Activated CD4-positive, alpha-beta T cell treated with anti-CD3 and anti-CD28 coated beads, Interleukin-2, amount 50 U/mL, for 24 hours (primary cell): ENCODE measurements at regions not wholly inside any gene's neighbourhood (a gene's known extent, or its start where the extent isn't known, plus 50 kb on each side); places are given as distances from the start of the nearest gene placed in this dataset.

Experiments used
- DNase-seq, 2 donors: peaks; one replicate each; pipeline ENCODE4 v3.0.0-alpha.2; 2020; ENCODE audit warnings: low read depth in 1 of 2, low spot score in 1 of 2

DNA sequence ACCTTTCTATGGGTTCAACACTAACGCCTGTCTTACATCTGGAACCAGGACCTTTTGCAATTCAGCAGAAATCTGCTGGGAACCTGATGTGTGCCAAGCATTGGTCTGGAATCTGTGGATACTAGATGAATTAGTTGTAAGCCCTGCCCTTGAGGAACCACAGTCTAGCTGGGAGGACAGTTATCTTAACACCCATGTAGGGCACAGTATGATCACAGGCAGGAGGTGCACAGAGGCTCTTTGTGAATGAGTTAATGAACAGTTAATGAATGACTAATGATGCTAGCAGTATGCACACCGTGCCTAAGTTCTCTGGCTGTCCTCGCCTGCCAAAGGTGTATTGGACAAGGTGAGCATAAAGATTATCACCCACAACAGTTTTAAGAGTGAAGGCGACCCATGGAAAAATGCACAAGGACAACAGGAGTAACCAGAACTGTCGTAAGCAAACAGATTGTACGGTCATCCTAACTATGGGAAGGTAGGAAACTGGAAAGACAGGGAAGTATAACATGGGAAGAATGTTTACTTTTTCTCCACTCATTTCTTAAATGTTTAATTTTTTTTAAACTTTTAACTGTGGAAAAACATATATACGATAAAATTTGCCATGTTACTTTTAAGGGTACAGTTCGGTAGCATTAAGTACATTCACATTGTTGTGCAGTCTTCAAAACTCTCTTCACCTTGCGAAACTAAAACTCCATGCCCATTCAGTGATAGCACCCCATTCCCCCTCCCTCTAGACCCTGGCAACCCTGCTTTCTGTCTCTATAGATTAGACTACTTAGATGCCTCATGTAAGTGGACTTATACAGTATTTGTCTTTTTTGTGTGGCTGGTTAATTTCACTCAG is 139.9 kb downstream of the CXCL12 start:
- no peak for DNase-seq

DNA sequence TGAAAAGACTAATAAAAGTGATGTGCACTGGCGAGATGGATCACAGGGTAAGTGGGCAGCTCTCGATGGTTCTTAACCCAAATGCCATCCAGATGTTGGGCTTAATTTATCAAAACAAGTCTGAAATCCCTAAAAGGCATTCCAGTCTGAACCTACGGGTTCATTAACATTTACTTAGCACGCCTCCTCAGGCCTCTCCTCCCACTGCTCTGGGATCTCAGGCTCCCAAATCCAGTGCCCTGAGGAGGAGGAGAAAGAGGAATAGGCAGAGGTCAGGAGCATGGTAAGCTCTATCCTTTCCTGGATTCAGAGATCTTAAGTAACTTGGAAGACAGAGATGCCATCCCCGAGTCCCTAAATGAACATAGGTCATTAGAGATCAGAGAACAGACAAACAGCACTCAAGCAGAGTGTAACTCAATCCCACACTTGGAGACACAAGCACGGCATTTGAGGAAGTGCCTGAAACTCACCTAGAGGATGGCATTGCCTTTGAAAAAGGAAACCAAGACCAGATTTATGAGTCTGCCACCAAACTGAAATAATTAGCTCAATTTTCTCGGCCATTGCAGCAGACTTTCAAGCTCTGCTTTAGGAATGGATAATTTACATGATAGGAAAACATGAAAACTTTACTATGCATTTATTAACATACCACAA is 140.9 kb downstream of the CXCL12 start:
- DNase-seq, result no peak

DNA sequence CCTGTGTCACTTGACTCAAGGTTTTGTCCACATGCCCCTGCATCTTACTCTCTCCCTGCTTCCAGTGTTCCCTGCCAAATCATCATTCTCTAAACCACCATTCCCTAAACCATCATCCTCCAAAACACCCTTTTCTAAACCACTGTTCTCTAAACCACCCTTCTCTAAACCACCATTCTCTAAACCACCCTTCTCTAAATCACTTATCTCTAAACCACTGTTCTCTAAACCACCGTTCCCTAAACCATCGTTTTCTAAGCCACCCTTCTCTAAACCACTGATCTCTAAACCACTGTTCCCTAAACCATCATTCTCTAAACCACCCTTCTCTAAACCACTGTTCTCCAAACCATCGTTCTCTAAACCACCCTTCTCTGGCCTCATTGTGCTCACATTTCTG is 142.1 kb downstream of the CXCL12 start:
- no peak for DNase-seq

DNA sequence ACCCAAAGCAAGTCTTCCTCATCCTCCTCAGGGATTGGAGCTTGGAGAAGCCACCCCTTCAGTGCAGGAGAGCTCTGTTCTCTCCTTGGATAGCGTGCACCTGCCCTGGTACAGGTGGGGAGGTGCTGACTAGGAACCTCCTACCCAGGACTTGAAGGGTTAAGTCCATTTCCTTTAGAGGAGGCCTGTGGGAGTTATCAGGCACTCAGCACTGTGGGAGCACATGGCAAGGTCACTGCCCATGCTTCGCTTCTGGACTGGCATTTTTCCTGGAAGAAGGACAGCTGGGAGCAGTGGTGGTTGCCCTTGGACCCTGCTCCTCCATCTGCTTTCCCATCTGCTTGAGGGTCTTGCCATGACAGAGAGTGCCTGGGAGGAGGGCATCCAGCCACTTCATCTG is 142.8 kb downstream of the CXCL12 start:
- DNase-seq, result no peak

DNA sequence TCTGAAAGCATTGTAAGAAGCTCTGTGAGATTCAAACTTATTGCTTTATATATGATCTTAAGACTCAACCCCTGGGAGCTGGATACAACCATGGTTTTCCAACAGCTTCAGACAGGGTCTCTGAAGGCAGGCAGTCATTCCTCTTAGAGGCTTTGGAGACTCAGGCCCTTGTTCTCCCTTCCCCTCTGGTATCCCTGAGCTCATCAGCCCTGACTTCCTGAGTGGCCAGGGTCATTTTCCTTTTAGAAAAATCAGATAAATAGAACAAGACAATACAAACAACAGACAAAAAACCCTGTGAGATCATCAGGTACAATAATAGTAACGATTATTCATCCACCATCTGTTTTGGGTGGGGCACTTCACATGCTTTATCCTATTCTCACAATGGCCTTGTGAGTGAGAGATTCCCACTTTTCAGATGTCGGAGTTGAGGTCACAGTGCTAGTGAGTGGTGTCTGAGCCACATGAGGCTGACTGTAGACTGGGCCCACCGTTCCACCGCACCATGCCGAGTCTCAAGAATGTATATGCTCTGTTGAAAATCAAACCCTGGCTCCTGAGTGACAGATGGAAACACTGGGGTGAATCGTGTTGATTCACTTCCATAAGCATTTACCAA is 144.2 kb downstream of the CXCL12 start:
- DNase-seq, result no peak

DNA sequence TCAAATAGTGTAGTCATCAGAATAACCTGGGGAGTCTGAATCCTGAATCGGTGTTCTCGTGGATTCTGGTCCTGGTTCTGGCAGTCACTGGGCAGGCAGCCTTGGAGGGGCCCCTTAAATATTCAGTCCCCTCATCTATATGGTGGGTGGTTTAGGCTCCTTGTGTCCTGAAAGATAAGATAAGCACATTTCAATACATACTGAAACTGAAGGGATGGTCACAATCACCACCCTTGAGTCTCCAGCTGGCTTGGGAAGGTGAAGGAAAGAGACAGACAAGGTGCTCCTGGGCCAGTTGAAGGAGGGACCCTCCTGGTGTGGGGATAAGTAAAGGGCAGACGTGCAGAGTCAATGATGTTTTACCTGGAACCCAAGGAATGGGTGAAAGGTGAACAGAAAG is 146.7 kb downstream of the CXCL12 start:
- DNase-seq, result no peak

DNA sequence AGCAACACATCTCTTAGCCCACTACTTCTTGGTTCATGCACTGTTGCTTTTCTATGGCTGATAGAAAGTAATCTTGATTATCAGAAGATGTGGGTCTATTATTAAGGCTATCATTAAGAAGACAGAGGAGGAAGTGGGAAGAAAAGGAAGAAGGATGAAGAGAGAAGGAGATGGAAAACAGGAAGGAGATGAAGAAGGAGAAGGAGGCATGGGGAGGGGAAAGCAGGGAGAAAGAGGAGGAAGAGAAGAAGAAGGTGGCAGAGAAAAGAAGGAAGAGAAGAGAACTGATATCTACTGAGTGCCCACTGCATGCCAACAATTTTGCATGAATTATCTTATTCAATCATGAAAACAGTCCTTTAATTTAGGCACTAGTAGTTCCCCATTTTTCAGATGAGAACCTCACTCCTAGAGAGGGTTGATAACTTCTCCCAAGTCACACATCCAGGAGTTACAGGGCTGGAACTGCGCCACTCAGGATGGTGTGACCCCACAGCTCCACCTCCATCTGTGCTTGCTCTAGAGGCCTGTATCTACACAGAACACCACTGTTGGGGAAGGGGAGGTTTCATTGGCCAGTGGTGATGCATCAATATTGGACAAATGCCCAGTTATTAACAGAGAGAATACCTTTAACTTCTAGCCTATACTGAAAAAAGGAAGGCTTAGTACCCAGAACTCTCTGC is 147.4 kb downstream of the CXCL12 start:
- no peak for DNase-seq

DNA sequence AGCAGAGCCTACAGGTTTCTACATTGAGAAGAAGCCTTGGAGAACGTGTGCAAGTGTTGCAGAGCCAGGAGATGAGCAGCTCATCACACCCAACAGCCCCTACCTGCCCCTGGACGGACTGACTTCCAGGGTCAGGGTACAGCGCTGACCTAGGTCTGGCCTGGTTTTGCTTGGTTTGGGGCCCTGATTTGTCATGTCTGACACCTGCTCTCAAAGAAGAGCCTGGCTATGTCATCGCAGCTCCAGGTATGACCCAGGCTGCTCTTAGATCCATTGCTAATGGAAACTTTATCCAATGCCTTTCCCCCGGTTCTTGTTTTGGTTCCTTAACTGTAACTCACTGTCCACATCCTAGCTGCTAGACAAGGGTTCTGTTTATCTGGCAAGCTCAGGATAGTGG is 149.5 kb downstream of the CXCL12 start:
- DNase-seq, result no peak

DNA sequence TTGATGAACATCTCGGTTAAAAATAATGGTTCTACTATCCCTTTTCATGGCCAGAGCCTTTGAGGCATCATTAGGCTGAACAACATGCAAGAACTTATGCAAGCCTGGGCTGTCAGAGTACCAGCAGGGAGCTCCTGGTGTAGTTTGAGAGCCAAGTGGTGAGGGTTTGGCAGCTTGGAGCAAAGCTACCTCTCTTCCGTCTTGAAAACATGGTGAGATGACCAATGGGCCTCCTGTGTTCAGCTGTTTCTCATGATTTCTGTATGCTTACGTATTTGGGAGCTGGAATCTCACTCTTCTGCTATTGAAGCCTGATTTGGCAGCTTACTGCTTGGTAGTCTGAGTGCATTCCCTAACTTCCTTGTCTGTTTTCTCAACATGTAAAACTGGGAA is 150.4 kb downstream of the CXCL12 start:
- DNase-seq, result no peak

DNA sequence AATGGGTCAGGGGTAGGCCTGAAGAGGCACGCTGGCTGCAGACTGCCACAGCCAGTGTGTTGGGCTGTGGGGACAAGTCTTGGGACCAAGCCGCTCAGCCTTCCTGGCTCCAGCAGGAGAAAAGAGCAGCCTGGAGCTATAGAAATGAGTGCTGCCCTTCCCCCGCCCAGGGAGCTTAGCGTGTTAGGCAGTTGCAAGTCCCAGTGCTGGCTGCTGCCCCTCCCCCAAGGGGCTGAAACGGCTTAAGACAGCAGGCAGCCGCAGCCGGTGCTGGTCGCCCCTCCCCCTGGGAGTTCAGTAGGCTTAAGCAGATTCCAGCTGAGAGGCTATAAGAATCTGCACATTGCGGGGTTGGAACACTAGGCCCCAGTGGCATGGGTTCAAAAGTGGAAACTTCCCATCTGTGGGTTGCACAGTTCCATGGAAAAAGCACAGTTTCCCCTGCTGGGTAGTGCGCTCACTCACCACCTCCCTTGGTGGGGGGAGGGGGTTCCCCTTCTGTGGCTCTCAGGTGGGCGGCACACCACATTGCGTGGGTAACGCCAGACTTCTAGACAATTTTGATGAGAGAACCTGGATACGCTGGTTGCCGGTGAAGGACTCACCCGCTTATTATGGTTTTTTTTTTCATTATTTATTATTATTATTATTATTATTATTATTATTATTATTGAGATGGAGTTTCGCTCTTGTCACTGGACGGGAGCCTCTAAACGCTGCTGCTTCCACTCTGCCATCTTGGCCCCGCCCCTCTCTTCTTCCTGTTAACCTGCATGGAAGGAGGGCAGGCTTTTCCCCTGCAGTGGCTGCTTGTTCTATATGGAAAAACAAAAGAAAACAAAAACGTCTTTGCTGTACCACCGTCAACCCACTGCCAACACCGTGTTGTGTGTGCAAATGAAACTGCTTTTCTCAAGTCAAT is 151.1 kb downstream of the CXCL12 start:
- DNase-seq, result no peak

DNA sequence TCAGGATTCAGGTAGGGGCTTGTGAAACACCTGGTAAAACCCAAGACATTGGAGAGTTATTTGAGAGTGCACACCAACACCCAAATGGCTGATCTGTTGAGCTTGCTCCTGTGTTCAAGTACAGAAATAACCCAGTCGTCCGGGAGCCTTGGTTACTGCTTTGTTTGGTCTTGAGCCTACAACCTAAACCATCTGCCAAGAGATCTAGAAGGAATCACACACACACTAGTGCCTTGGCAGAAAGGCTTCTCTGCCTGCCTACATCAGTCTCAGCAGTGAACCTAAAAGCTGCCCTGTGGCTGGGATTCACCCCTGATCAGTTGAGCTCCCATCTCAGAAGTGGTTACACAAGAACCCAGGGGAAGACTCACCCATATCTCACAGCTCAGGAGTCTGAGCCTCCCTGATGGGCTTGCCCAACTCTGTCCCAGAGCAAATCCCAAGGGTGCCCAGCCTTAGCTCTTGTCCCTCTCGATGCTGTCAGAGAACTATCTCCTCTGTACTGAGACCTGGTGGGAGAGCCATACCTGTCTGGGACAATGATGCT is 167.6 kb downstream of the CXCL12 start:
- no peak for DNase-seq

DNA sequence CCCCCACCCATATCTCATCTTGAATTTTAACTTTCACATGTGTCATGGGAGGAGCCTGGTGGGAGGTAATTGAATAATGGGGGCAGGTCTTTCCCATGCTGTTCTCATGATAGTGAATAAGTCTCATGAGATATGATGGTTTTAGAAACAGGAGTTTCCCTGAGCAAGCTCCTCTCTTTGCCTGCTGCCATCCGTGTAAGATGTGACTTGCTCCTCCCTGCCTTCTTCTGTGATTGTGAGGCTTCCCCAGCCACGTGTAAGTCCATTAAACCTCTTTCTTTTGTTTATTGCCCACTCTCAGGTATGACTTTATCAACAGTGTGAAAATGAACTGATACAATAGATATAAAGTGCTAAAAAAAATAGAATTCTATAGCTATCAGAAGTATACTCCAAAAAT is 168.8 kb downstream of the CXCL12 start:
- DNase-seq, result no peak

DNA sequence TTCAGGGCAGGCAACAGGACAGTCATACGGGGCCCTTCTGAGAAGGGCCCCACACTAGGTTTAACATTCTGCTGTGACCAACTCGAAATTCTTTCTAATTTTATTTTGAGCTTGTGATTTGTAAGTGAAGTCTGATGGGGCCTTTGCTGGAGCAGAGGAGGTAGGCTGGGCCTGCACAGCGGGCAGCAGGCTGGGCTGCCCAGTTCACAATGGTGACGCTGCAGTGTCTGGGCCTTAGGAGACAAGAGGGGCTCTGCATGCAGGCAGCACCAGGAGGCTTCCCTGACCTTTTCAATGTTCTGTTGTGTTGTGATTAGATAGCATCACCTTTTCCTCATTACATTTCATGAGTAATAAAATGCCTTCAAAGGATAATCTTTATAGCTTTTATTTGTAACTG is 175.1 kb downstream of the CXCL12 start:
- no peak for DNase-seq

DNA sequence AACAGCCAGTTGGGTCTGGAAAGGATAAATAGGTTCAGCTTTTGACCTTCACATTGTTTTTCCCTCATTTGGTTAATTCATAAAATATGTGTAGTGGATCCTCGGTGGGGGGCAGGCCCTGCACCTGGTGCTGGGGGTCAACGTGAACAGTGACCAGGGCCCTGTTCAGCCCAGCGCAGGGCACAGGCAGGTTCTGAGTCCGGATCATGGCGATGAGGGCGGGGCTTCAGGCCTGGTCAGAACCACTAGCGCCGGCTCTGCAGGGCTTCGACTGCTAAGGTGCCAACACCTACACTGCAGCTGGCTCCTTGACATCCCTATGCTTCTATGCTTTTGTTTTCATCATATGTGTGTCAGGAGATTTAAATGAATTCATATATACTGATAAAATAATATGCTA is 177.7 kb downstream of the CXCL12 start:
- no peak for DNase-seq

DNA sequence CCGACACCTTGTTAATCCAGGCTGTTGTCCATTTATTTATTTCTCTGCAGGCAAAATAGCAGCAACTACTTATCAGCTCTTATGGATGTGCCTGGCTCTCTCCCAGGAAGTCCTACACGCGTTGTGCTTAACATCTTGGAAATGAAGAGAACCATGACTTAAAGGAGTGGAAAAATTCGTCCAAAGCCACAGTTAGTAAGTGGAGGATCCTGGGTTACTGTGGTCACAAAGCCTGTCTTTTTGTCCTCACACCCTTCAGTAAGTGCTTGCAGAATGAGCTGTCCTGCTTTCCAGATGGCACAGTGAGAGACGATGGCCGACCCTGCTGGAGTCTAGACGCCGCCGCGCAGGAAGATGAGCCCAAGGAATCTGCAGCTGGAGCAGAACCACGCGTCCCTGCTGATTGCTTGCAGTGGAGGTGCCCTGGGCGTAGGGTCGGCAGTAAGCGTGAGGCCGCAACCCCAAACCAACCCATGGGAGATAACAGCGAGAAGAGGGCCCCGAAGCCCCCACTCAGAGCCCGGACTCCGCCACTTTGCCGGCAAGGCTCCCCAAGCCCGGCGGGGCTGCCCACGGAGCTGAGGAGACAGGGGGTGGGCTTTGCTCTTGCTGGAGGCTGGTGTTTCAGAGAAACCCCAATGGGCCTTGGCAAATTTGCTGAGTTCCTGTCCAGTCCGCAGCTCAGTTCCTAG is 178.6 kb downstream of the CXCL12 start:
- DNase-seq, result no peak

DNA sequence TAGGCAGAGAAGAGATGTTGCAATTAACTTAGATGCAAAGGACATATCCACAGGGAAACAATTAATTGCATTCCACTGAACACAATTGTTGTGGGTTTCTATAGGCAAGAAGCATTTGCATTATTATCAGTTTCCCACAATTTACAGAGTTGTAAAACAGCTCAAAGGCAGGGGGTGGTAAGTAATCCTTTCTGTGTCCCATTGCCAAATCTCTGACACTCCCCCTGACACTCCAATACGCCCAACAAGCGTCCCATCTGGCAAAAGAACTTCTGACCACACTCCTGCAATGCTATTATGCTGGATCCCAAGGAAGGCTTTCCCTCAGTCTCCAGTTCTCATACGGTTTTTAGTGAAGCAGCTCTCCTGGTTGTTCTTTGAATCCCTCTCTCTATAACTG is 179.8 kb downstream of the CXCL12 start:
- DNase-seq, result no peak

DNA sequence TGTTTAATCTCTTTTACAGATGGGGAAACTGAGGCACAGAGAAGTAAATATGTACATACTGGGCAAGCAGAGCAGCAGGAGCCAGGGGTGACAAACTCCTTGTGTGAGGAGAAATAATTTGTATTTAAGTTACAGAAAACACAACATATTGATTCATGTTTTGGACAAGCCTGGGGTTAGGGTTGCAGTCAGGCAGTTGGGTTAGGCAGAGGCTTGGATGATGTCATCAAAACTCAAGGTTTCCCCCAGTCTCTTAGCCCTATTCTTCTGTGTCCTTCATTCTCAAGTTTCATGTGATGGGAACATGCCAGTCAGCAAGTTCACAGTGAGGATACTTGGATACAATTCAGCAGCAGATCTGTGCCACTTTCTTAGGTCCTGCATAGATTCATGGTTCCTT is 181.4 kb downstream of the CXCL12 start:
- no peak for DNase-seq

DNA sequence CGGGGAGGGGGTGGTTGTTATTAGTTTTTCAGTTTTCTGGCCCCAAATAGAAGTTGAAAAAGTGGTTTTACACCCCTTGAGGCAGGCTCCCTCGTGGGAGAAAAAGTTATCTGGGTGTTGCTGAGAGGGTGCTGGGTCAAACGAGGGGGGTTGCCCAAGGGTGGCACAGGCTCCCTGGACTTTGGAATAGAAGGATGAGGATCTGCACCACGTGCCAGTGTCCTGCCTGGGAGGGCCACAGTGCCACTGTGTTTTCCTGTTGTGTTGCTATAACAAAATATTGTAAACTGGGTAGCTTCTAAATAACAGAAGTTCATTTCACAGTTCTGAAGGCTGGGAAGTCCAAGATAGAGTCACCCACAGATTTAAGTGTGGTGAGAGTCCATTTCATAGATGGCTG is 181.9 kb downstream of the CXCL12 start:
- no peak for DNase-seq

DNA sequence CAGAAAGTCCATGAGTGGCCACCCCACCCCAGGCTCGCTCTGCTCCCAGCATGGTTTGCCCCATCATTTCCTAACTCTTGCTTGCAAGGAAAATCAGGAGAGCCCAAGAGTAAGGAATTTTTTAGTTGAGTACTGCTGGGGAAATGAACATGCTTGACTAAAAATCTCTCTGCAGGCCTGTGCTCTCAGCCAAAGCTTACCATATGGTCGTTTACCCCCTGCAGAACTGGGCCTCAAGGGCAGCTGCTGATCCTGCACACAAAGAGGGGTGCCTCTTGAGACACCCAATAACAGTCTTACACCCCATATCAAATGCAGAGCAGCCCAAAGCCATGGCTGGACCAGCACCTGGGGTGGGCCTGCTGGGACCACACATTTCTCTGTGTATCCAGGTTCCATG is 183.2 kb downstream of the CXCL12 start:
- no peak for DNase-seq

DNA sequence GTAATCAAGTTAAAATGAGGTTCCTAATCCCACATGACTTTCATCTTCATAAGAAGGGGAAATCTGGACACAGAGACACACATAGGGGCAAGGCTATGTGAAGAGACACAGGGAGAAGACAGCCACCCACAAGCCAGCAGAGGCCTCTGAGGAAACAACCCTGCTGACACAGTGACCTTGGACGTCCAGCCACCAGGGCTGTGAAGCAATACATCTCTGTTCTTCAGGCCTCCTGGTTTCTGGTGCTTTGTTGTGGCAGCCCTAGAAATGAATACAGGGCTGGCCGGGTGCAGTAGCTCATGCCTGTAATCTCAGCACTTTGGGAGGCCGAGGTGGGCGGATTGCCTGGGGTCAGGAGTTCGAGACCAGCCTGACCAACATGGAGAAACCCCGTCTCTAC is 183.9 kb downstream of the CXCL12 start:
- DNase-seq, result no peak
